SJCRH30 (cell line): ENCODE measurements at regions not wholly inside any gene's neighbourhood (a gene's known extent, or its start where the extent isn't known, plus 50 kb on each side); places are given as distances from the start of the nearest gene placed in this dataset.
"Not testable (repeated sequence)": the region's sequence is repeated elsewhere in the genome, so short reads cannot be mapped to it uniquely, and the experiment has no call there.

ENCODE experiments used
- DNase-seq, 2 experiments: peaks; one replicate each; pipeline ENCODE4 v3.0.0-alpha.2; 2015 to 2020
- H3K27ac ChIP-seq: fragments of 250-450 bp; sonication (Bioruptor Pico); 2 replicates; pipeline ENCODE4 v1.5.1; 2020; ENCODE audit warnings: mild to moderate bottlenecking, moderate library complexity
- H3K27me3 ChIP-seq: fragments of 250-450 bp; sonication (Bioruptor Pico); 2 replicates; pipeline ENCODE4 v1.5.1; 2020; ENCODE audit warnings: mild to moderate bottlenecking, moderate library complexity
- H3K36me3 ChIP-seq: fragments of 250-450 bp; sonication (Bioruptor Pico); 2 replicates; pipeline ENCODE4 v1.5.1; 2020; ENCODE audit warnings: mild to moderate bottlenecking, moderate library complexity
- H3K4me1 ChIP-seq: fragments of 250-450 bp; sonication (Bioruptor Pico); 2 replicates; pipeline ENCODE4 v1.5.1; 2020; ENCODE audit warnings: mild to moderate bottlenecking, moderate library complexity
- H3K4me3 ChIP-seq: fragments of 250-450 bp; sonication (Bioruptor Pico); 2 replicates; pipeline ENCODE4 v1.5.1; 2020; ENCODE audit warnings: mild to moderate bottlenecking, moderate library complexity
- H3K9me3 ChIP-seq: fragments of 250-450 bp; sonication (Bioruptor Pico); replicated peaks from 2 replicates; pipeline ENCODE4 v1.5.1; 2020; ENCODE audit warnings: mild to moderate bottlenecking, moderate library complexity

DNA sequence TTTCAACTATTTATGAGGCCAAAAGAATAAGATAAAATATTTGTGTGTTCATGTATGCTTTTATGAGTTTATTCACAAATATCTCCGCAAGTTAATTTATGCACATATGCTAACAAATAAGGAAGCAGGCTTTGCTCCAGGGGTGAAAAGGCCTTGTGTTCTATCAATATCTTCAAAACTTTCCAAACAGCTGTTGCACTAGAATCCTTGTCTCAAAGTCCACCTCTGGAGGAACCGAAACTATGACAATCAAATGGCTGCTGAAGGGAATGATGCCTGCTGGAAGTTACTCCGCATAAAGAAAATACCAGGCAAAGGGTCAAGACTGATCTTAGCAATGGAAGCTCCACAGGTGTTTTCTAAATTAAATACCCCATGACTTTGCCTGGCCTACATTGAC, 145.0 kb upstream of the GHITM start:
- H3K4me3 ChIP-seq, result no peak overlapping the region
- no peak for DNase-seq
- no peaks in the 10 kb centered on the region for H3K36me3 ChIP-seq
- no peaks in the 10 kb centered on the region for H3K9me3 ChIP-seq
- no peaks in the 10 kb centered on the region for H3K4me1 ChIP-seq
- H3K27ac ChIP-seq, result no peak overlapping the region
- no peaks in the 10 kb centered on the region for H3K27me3 ChIP-seq

GRCh38 chr10:83995738-83996331, 143.5 kb upstream of the GHITM start:
- Histone ChIP-seq H3K9me3 (no peaks in the 10 kb centered on the region), H3K36me3 (no peaks in the 10 kb centered on the region), H3K27me3 (no peaks in the 10 kb centered on the region), H3K4me1 (no peaks in the 10 kb centered on the region), H3K27ac (no peak overlapping the region), H3K4me3 (no peak overlapping the region)
- DNase-seq, result no peak

- no peaks in the 10 kb centered on the region for H3K4me1 ChIP-seq
- DNase-seq, result no peak
- H3K27ac ChIP-seq, result no peak overlapping the region
- no peaks in the 10 kb centered on the region for H3K9me3 ChIP-seq
- no peaks in the 10 kb centered on the region for H3K36me3 ChIP-seq
- H3K4me3 ChIP-seq, result no peak overlapping the region
- H3K27me3 ChIP-seq, result no peaks in the 10 kb centered on the region
Observed at GRCh38 chr10:84004221-84004620, 135.1 kb upstream of the GHITM start.

DNA sequence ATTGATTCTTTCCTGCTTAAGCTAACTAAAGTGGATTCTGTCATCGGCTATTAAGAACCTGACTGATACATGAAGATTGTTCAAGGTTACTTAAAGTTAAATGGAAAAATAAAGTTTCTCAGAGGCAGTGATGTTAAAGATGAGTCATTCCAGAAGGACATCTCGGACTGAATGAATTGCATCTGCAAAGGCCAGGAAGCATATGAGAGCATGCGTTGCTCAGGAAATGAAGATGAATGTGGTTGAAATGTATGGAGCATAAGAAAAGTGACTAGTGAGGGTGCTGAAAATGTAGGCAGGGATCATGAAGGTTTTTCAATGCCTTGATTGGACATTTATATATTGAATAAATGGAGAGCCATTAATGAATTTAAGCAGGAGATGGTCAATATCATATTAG, 133.9 kb upstream of the GHITM start:
- Histone ChIP-seq H3K4me1 (no peaks in the 10 kb centered on the region), H3K27me3 (no peaks in the 10 kb centered on the region), H3K4me3 (no peak overlapping the region), H3K9me3 (no peaks in the 10 kb centered on the region), H3K36me3 (no peaks in the 10 kb centered on the region), H3K27ac (no peak overlapping the region)
- no peak for DNase-seq

GRCh38 chr10:84007482-84007881, 131.8 kb upstream of the GHITM start:
- Histone ChIP-seq H3K27ac (no peak overlapping the region), H3K27me3 (no peaks in the 10 kb centered on the region), H3K4me3 (no peak overlapping the region), H3K4me1 (no peaks in the 10 kb centered on the region), H3K36me3 (no peaks in the 10 kb centered on the region), H3K9me3 (no peaks in the 10 kb centered on the region)
- DNase-seq, result no peak

- peak; percentile 13 to 30 for DNase-seq
- H3K4me1 ChIP-seq, result no peaks in the 10 kb centered on the region
Observed at GRCh38 chr10:84008878-84009277, 130.4 kb upstream of the GHITM start.

DNA sequence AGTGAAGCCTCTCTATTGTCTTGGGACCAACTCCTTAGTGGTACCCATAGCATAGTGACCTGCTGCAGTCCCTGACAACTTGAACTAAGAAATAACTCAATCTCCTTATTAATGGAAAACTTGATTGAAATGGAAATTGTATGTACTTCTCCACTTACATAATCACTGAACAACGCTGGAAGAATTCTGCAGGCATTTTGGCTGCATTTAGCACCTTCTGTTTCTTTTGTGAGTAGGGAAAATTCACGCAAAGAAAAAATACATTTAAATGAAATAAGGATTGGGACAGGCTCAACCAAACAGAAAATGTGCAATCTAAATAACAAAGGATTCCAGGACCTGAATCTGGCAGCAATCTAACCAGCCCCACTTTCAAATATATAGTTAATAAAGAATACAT, 126.9 kb upstream of the GHITM start:
- H3K4me1 ChIP-seq, result no peaks in the 10 kb centered on the region
- H3K27ac ChIP-seq, result no peak overlapping the region
- no peaks in the 10 kb centered on the region for H3K9me3 ChIP-seq
- no peak for DNase-seq
- H3K4me3 ChIP-seq, result no peak overlapping the region
- no peaks in the 10 kb centered on the region for H3K27me3 ChIP-seq
- no peaks in the 10 kb centered on the region for H3K36me3 ChIP-seq

More at GRCh38 chr10:84008878-84009277, 130.4 kb upstream of the GHITM start:
- no peak overlapping the region for H3K27ac ChIP-seq
- no peak overlapping the region for H3K4me3 ChIP-seq
- no peaks in the 10 kb centered on the region for H3K9me3 ChIP-seq
- H3K36me3 ChIP-seq, result no peaks in the 10 kb centered on the region
- H3K27me3 ChIP-seq, result no peaks in the 10 kb centered on the region

- no peak overlapping the region for H3K27ac ChIP-seq
- no peaks in the 10 kb centered on the region for H3K9me3 ChIP-seq
- no peak overlapping the region for H3K4me3 ChIP-seq
Observed at GRCh38 chr10:84012831-84013458, 126.4 kb upstream of the GHITM start.

DNA sequence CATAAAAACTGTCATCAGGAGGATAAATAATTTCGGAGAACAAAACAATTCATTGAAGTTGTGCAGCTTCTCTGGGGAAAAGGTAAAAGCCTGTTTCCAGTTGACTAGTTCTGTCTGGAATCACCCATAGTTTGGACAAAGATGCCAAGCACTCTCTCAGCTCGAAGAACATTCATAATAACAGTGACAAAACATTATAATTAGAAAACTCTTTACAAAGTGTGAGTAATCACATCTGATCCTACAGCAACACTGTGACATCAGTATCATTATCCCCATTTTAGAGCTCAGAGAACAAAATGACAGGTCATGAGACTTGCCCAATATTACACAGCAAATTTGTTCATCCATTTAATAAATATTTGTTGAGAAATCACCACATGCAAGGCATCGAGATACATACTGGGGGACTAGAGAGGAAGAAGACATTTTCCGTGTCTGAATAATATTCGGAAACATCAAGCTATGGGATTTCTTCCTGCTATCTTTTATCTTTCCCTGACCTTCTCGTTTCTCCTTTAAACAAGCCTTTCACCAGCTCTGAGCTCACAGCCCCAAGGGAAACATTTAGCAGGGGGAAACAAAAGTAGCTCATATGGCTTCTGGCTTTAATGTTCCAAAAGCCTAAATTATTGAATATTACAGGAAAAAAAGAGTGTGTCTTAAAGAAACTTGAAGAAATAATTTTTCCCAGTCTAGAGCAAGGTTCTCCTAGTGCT, 123.3 kb upstream of the GHITM start:
- H3K4me1 ChIP-seq, result no peaks in the 10 kb centered on the region
- H3K9me3 ChIP-seq, result no peaks in the 10 kb centered on the region
- no peaks in the 10 kb centered on the region for H3K27me3 ChIP-seq
- H3K4me3 ChIP-seq, result no peak overlapping the region
- no peak overlapping the region for H3K27ac ChIP-seq
- no peaks in the 10 kb centered on the region for H3K36me3 ChIP-seq
- no peak for DNase-seq

More at GRCh38 chr10:84012831-84013458, 126.4 kb upstream of the GHITM start:
- Histone ChIP-seq H3K4me1 (no peaks in the 10 kb centered on the region), H3K36me3 (no peaks in the 10 kb centered on the region), H3K27me3 (no peaks in the 10 kb centered on the region)
- DNase-seq, result no peak

GRCh38 chr10:84018826-84019225, 120.5 kb upstream of the GHITM start:
- H3K9me3 ChIP-seq, result no peaks in the 10 kb centered on the region
- H3K4me3 ChIP-seq, result no peak overlapping the region
- DNase-seq, result no peak
- no peaks in the 10 kb centered on the region for H3K36me3 ChIP-seq
- no peaks in the 10 kb centered on the region for H3K4me1 ChIP-seq
- H3K27ac ChIP-seq, result no peak overlapping the region
- H3K27me3 ChIP-seq, result no peaks in the 10 kb centered on the region

- not testable (repeated sequence) for H3K4me3 ChIP-seq, H3K27me3 ChIP-seq, H3K9me3 ChIP-seq, H3K4me1 ChIP-seq, H3K36me3 ChIP-seq, H3K27ac ChIP-seq, DNase-seq
Observed at GRCh38 chr10:84019854-84020458, 119.4 kb upstream of the GHITM start.

GRCh38 chr10:84026821-84027257, 112.5 kb upstream of the GHITM start:
- Histone ChIP-seq H3K4me3 (no peak overlapping the region), H3K27ac (no peak overlapping the region), H3K36me3 (no peaks in the 10 kb centered on the region), H3K9me3 (no peaks in the 10 kb centered on the region), H3K27me3 (no peaks in the 10 kb centered on the region), H3K4me1 (no peaks in the 10 kb centered on the region)
- DNase-seq, result peak; percentile 5 to 37

DNA sequence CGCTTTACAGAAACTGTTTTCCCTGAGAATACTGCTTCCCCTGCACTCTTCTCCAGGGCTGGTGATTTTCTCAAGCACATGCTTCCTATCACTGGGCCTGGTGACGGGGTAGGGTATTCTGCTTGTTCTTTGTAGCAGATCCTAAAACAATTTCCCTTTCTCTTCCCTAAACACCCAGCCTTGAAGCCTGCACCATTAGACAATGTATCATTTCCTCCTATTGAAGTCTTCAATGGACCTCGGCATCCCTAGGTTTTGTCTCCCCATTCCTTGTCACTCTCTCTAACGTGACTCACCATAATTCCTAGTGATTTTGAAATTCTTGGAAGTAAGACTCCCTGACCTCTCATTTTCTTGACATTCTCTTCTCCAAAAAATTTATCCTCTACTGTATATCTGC, 109.5 kb upstream of the GHITM start:
- Histone ChIP-seq H3K9me3 (no peaks in the 10 kb centered on the region), H3K27me3 (no peaks in the 10 kb centered on the region), H3K4me3 (no peak overlapping the region), H3K27ac (no peak overlapping the region), H3K36me3 (no peaks in the 10 kb centered on the region), H3K4me1 (no peaks in the 10 kb centered on the region)
- no peak for DNase-seq

- H3K36me3 ChIP-seq, result no peaks in the 10 kb centered on the region
- no peaks in the 10 kb centered on the region for H3K9me3 ChIP-seq
Observed at GRCh38 chr10:84038035-84038434, 101.3 kb upstream of the GHITM start.

GRCh38 chr10:84039957-84040356, 99.4 kb upstream of the GHITM start:
- H3K27ac ChIP-seq, result no peak overlapping the region
- no peak overlapping the region for H3K4me3 ChIP-seq
- no peaks in the 10 kb centered on the region for H3K27me3 ChIP-seq
- no peak for DNase-seq
- no peaks in the 10 kb centered on the region for H3K9me3 ChIP-seq
- H3K4me1 ChIP-seq, result no peaks in the 10 kb centered on the region
- H3K36me3 ChIP-seq, result no peaks in the 10 kb centered on the region

More at GRCh38 chr10:84038035-84038434, 101.3 kb upstream of the GHITM start:
- no peak overlapping the region for H3K27ac ChIP-seq
- no peak for DNase-seq
- no peaks in the 10 kb centered on the region for H3K27me3 ChIP-seq
- H3K4me3 ChIP-seq, result no peak overlapping the region
- no peaks in the 10 kb centered on the region for H3K4me1 ChIP-seq
